ENCODE measurements at regions not wholly inside any gene's neighbourhood (a gene's known extent, or its start where the extent isn't known, plus 50 kb on each side); places are given as distances from the start of the nearest gene placed in this dataset.

- TF ChIP-seq CTCF (IDR thresholded peaks at IDR 0.05) (no peak), POLR2A (IDR thresholded peaks at IDR 0.05) (no peak)
Measured at GRCh38 chr2:100643906-100644501, 81.2 kb downstream of the PDCL3 start.
